ENCODE measurements at regions not wholly inside any gene's neighbourhood (a gene's known extent, or its start where the extent isn't known, plus 50 kb on each side); places are given as distances from the start of the nearest gene placed in this dataset.

DNA sequence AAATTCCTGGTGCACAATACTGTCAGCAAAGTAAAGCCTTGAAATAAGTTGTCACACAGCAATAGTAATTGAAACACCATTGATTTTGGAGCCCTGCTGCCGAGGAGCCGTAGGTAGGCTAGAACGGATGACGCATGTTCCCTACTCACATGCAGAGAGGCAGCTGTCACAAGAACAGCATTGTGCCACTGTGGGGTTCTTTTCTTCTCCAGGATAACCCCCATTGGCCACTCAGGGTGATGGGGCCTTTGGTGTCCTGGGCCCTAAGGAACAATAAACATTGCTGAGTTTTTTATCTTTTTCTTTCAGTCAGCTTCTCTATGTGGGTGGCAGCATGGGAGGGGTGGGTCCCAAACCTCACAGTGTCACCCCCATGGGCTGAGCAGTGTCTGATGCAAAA lies 542.3 kb downstream of the BCOR start:
- no peak for DNase-seq (ENCODE audit: low spot score)

DNA sequence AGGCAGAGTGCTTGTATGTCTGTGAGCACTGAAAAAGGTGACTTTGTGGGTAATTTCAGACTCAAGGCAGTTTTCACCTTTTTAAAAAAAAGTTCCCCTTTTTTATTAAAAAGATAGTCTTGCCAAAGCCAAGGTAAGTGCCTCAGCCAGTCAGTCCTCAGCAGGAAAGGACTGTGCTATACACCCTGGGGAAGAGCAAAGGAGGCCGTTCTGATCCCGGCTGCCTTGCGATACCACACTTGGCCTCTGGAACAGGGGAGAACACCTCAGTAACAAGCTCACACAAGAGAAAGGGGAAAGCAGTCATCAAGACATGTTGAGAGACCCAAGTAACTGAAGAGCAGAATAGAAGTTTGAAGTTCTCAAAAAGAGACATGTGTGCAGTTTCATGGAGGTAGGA lies 541.7 kb downstream of the BCOR start:
- no peak for DNase-seq (ENCODE audit: low spot score)

DNA sequence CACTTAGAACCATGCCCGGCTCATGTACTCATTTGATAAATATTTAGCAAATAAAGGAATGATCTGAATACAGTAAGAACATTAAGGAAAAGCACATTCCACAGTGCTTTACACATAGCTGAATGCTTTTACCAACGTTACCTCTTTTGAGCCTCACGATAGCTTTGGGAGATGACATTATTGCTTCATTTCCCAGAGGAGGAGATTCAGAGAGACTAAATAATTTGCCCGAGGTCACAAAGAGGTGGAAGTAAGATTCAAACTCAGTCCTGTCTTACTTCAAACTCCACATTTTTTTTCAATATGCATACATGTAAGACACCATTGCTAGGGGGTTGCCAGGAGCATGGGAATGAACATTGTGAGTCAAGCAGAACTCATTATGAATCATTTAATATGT lies 538.5 kb downstream of the BCOR start:
- no peak for DNase-seq (ENCODE audit: low spot score)

DNA sequence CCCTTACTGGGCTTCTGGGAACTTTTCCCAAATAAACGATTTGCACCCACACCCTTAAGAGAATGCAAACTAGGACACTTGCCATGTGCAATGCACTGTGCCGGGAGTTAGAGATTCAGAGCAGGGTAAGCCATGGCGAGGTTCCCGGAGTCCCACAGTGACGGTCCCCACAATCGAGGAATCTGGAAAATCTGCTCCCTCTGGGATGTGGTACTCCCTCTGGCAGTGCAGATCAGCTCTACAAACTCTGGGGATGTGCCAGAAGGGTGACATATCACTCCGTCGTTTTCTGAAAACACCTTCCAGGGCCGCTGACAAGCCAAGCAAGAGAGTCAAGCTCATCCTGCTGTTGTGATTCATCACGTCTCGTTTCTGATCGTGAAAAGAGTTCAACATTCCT lies 537.5 kb downstream of the BCOR start:
- DNase-seq (ENCODE audit: low spot score), result no peak

DNA sequence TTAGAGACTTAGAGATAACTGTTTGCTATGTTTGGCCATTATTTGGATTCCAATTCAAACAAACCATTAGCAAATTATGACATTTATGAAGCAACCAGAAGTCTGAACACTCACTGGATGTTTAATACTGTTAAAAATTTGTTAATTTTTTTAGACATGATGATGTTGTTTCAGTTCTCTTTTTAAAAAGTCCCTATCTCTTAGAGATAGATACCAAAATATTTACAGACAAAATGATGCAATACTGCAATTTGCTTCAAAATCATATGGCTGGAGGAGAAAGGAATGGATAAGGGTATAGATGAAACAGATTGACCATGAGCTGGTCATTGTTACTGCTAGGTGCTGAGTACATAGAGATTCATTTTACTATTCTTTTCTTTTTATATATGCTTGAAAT lies 534.6 kb downstream of the BCOR start:
- no peak for DNase-seq (ENCODE audit: low spot score)

GRCh38 chrX:39564751-39565150 lies 533.0 kb downstream of the BCOR start:
- no peak for DNase-seq (ENCODE audit: low spot score)

- no peak for DNase-seq (ENCODE audit: low spot score)
Observed at GRCh38 chrX:39574178-39574577, 523.6 kb downstream of the BCOR start.

GRCh38 chrX:39576041-39576872 lies 521.5 kb downstream of the BCOR start:
- DNase-seq (ENCODE audit: low spot score), result no peak

- no peak for DNase-seq (ENCODE audit: low spot score)
Observed at GRCh38 chrX:39577206-39577984, 520.4 kb downstream of the BCOR start.

- DNase-seq (ENCODE audit: low spot score), result no peak
Observed at GRCh38 chrX:39577985-39578869, 519.5 kb downstream of the BCOR start.

DNA sequence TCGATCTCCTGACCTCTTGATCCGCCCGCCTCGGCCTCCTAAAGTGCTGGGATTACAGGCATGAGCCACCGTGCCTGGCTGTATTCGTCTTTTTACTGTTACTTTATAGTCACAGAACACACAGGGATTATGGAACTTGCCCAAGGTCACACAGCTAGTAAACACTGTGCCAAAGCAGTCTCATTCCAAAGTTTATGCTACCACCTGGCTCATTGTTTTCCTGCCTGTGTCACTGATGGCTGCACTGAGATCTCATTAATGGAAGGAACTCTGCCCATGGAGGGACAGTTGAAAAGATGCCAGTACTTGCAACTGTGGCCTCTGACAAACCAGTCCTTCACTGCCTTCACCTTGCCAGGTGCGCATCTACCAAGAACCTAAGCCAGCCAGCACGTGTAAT lies 517.7 kb downstream of the BCOR start:
- no peak for DNase-seq (ENCODE audit: low spot score)

DNA sequence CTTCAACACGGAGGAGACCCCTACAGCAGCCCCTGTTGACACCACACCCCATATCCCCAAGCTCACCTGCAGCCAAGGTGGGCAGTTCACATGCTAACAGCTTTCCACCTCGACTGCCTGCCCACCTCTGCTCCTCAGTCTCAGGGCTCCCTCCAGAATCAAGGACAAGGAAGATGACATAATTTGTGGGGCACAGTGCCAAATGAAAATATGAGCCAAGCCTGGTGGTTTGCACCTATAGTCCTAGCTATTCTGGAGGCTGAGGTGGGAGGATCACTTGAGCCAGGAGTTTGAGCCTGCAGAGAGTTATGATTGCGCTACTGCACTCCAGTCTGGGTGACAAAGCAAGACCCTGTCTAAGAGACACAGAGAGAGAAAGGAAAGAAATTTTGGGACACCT lies 516.3 kb downstream of the BCOR start:
- DNase-seq (ENCODE audit: low spot score), result no peak

DNA sequence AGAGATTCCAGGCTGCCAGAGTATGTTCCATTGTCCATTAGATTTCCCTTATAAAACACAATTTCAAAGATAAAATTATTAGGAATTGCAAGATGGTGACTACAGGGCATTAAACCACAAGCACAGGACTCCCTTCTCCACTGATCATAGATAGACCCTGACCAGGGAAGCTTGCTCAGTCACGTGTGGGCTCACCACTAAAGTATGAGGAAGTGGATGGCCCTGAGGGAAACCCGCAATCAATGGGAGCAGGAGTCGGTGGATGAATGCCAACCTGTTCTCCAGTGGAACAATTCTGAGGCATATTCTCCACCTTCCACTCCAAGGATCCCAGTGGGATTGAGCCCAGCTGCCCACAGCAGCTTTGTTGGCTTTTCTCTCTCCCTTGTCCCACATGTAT lies 515.7 kb downstream of the BCOR start:
- no peak for DNase-seq (ENCODE audit: low spot score)

GRCh38 chrX:39582976-39583375 lies 514.8 kb downstream of the BCOR start:
- no peak for DNase-seq (ENCODE audit: low spot score)

DNA sequence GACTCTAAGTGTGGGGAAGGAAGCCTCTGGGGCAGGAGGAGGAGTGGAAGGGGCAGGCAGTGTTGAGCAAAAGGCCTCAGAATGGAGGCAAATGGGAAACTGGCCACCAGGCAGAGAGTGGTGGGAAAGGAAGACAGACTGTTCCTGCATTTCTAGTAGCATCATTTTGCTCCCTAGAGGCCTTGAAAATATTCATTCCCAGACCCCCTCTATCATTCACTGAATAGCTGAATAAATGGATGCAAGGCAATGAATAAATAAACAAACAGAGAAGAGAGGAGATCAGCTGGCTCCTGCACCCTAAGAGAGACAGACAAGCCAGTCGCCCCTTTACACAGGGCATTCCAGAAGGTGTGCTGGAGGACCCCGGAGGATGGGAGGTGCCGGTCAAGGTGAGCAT lies 511.9 kb downstream of the BCOR start:
- DNase-seq (ENCODE audit: low spot score), result no peak

DNA sequence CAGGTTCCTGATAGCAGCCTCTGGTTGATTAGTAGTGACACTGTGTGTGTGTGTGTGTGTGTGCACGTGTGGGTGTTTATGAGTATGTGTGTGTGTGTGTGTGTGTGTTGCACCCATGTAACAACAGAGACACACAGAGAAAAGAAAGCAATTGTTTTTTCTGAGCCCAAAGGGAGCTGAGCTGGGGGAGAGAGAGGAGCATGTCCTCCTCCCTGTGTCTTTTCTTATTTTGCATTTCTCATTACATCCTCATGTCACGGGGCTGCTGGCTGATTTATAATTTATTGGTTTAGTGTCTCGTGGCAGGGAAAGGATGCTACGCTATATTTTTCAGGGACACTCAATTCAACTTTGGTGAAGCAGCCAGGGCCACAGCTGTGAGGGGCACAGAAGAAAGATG lies 511.4 kb downstream of the BCOR start:
- no peak for DNase-seq (ENCODE audit: low spot score)

- no peak for DNase-seq (ENCODE audit: low spot score)
Observed at GRCh38 chrX:39591099-39591498, 506.7 kb downstream of the BCOR start.

- DNase-seq (ENCODE audit: low spot score), result no peak
Observed at GRCh38 chrX:39592776-39593175, 505.0 kb downstream of the BCOR start.

- DNase-seq (ENCODE audit: low spot score), result no peak
Observed at GRCh38 chrX:39595977-39596376, 501.8 kb downstream of the BCOR start.

GRCh38 chrX:39596437-39596836 lies 501.3 kb downstream of the BCOR start:
- no peak for DNase-seq (ENCODE audit: low spot score)

DNA sequence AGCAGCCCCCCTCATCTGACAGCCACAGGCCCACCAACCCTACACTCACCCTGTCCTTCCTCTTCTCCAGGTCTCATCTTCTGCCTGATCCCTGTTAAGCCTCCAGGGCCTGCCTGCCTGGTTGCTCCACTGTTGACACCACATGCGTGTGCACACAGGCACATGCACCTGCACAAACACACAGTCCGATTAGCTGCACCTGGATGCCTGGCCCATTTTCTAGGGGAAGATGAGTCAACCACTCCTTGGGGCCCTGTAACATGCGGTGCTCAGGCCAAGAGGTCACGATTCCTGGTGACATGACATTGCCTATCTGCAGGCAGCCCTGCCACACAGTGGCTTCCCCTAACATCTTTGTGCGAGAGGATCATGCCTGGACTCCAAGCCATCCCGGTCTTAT lies 498.4 kb downstream of the BCOR start:
- no peak for DNase-seq (ENCODE audit: low spot score)

GRCh38 chrX:39600222-39600621 lies 497.5 kb downstream of the BCOR start:
- no peak for DNase-seq (ENCODE audit: low spot score)
